IMR-90 (cell line): ENCODE measurements at regions not wholly inside any gene's neighbourhood (a gene's known extent, or its start where the extent isn't known, plus 50 kb on each side); places are given as distances from the start of the nearest gene placed in this dataset.

ENCODE experiments used
- ATAC-seq: fragments of 200-7000 bp; cut with Tn5 transposase; 2 replicates; pipeline ENCODE4 v1.9.1; 2020; ENCODE audit warnings: low read depth, mild to moderate bottlenecking, moderate library complexity
- BruUV-seq: library from RNA; stranded (reverse); fragments of 400-500 nt; replicated peaks from 2 replicates; lab custom pipeline; 2021; lab: Mats Ljungman, UMichigan
- CTCF ChIA-PET: fragments of 300-600 bp; formaldehyde crosslinking; extraction: SDS; loops from one replicate; lab custom pipeline; 2021; ENCODE audit warnings: antibody characterized with exemption; lab: Yijun Ruan, JAX
- POLR2A ChIA-PET: fragments of 300-600 bp; sonication (Branson Sonifier 250); formaldehyde crosslinking; loops from one replicate; lab custom pipeline; 2022; ENCODE audit warnings: antibody characterized with exemption; ENCODE audit not compliant: unreplicated experiment; lab: Charles Lee
- DNase-seq: peaks from one replicate; pipeline ENCODE4 v3.0.0; 2013
- H2AFZ ChIP-seq: replicated peaks from 2 replicates; pipeline ENCODE3; 2013; ENCODE audit warnings: low read length, mild to moderate bottlenecking; ENCODE audit not compliant: poor library complexity
- H2AK5ac ChIP-seq: 2 replicates; pipeline ENCODE4 v1.6.1; 2013; ENCODE audit warnings: low read depth, low read length, inconsistent platforms
- H2AK9ac ChIP-seq: replicated peaks from 2 replicates; pipeline ENCODE3; 2013; ENCODE audit warnings: mild to moderate bottlenecking, low read depth, low read length, moderate library complexity; ENCODE audit not compliant: poor library complexity
- H2BK120ac ChIP-seq: 2 replicates; pipeline ENCODE4 v1.6.1; 2013; ENCODE audit warnings: low read depth, low read length, inconsistent platforms
- H2BK15ac ChIP-seq: 3 replicates; pipeline ENCODE4 v1.6.1; 2013; ENCODE audit warnings: low read depth, low read length, inconsistent platforms
- H2BK20ac ChIP-seq: 2 replicates; pipeline ENCODE4 v1.6.1; 2013; ENCODE audit warnings: low read depth, mild to moderate bottlenecking, inconsistent platforms, low read length, moderate library complexity
- H2BK5ac ChIP-seq: 2 replicates; pipeline ENCODE4 v1.6.1; 2013; ENCODE audit warnings: mild to moderate bottlenecking, low read depth, low read length, inconsistent platforms; ENCODE audit not compliant: poor library complexity, severe bottlenecking
- H3K14ac ChIP-seq: replicated peaks from 2 replicates; pipeline ENCODE4 v1.6.1; 2013; ENCODE audit warnings: low read depth, low read length, inconsistent platforms
- H3K18ac ChIP-seq: 2 replicates; pipeline ENCODE4 v1.6.1; 2013; ENCODE audit warnings: low read depth, low read length, control low read depth
- H3K23ac ChIP-seq: 2 replicates; pipeline ENCODE4 v1.6.1; 2013; ENCODE audit warnings: low read depth, low read length, inconsistent platforms
- H3K27ac ChIP-seq: 2 replicates; pipeline ENCODE4 v1.5.1; 2013; ENCODE audit warnings: mild to moderate bottlenecking, control low read depth, low read length; ENCODE audit not compliant: insufficient read depth
- H3K27me3 ChIP-seq: 2 replicates; pipeline ENCODE4 v1.6.1; 2013; ENCODE audit warnings: low read length; ENCODE audit not compliant: control insufficient read depth, insufficient read depth
- H3K36me3 ChIP-seq: 2 replicates; pipeline ENCODE4 v1.6.1; 2013; ENCODE audit warnings: low read length, mixed read lengths; ENCODE audit not compliant: control insufficient read depth, insufficient read depth
- H3K4ac ChIP-seq: 2 replicates; pipeline ENCODE4 v1.6.1; 2013; ENCODE audit warnings: low read depth, low read length, inconsistent platforms
- H3K4me1 ChIP-seq: 2 replicates; pipeline ENCODE4 v1.6.1; 2013; ENCODE audit warnings: low read length, mixed read lengths; ENCODE audit not compliant: control insufficient read depth, insufficient read depth
- H3K4me2 ChIP-seq: 2 replicates; pipeline ENCODE4 v1.6.1; 2013; ENCODE audit warnings: low read depth, mild to moderate bottlenecking, control low read depth, low read length, moderate library complexity
- H3K4me3 ChIP-seq: 2 replicates; pipeline ENCODE4 v1.5.1; 2013; ENCODE audit warnings: low read depth, mild to moderate bottlenecking, control low read depth, low read length, moderate library complexity; ENCODE audit not compliant: insufficient read depth
- H3K56ac ChIP-seq: 2 replicates; pipeline ENCODE4 v1.6.1; 2013; ENCODE audit warnings: low read length, inconsistent platforms; ENCODE audit not compliant: insufficient read depth; ENCODE audit errors: extremely low read depth
- H3K79me1 ChIP-seq, 2 experiments: 2 replicates each; pipeline ENCODE4 v1.6.1; 2013; ENCODE audit warnings: low read length in 2 of 2, inconsistent platforms in 1 of 2, low read depth in 1 of 2
- H3K9ac ChIP-seq: 2 replicates; pipeline ENCODE4 v1.6.1; 2013; ENCODE audit warnings: low read depth, low read length, control low read depth
- H3K9me1 ChIP-seq: 2 replicates; pipeline ENCODE4 v1.6.1; 2013; ENCODE audit warnings: low read length, inconsistent platforms; ENCODE audit not compliant: insufficient read depth
- H3K9me3 ChIP-seq: 2 replicates; pipeline ENCODE4 v1.6.1; 2013; ENCODE audit warnings: low read length; ENCODE audit not compliant: control insufficient read depth, insufficient read depth
- H4K20me1 ChIP-seq: 2 replicates; pipeline ENCODE4 v1.6.1; 2013; ENCODE audit warnings: low read length, inconsistent platforms; ENCODE audit not compliant: insufficient read depth
- H4K5ac ChIP-seq: 2 replicates; pipeline ENCODE4 v1.6.1; 2013; ENCODE audit warnings: mild to moderate bottlenecking, low read depth, low read length, control low read depth
- H4K8ac ChIP-seq, 2 experiments: 2 replicates each; pipeline ENCODE4 v1.6.1; 2013; ENCODE audit warnings: low read depth in 2 of 2, low read length in 2 of 2, control low read depth in 1 of 2, inconsistent platforms in 1 of 2
- H4K91ac ChIP-seq: 2 replicates; pipeline ENCODE4 v1.6.1; 2013; ENCODE audit warnings: low read depth, low read length, inconsistent platforms; ENCODE audit not compliant: insufficient read depth
- MXI1 ChIP-seq: IDR thresholded peaks from 2 replicates; pipeline ENCODE4 v1.6.1; 2012; ENCODE audit warnings: low read depth, mild to moderate bottlenecking, low read length, moderate library complexity, borderline replicate concordance
- POLR2A ChIP-seq: IDR thresholded peaks from 2 replicates; pipeline ENCODE4 v1.6.1; 2012; ENCODE audit warnings: mild to moderate bottlenecking, low read depth, low read length
- WGBS, 2 experiments: methylation state at CpG; one replicate each; pipeline versions ENCODE4 v1.1.5 to v1.1.7; 2013; ENCODE audit warnings: missing lambda C conversion rate in 2 of 2; ENCODE audit not compliant: insufficient read length in 1 of 2; ENCODE audit errors: extremely low coverage in 2 of 2; 5-methylcytosine and 5-hydroxymethylcytosine counted together
- dilution Hi-C: fragments of 300-500 bp; cut with HindIII; formaldehyde crosslinking; loops from one replicate; pipeline ENCODE4 v1.14.3; 2018; ENCODE audit warnings: low sequenced_read_pairs; ENCODE audit not compliant: unreplicated experiment
- in situ Hi-C: fragments of 300-500 bp; cut with MboI; formaldehyde crosslinking; loops from 3 replicates; pipeline ENCODE4 v1.14.3; 2019; ENCODE audit warnings: low sequenced_read_pairs, inconsistent platforms, mixed read lengths
- intact Hi-C: fragments of 100-400 bp; cut with micrococcal nuclease; formaldehyde crosslinking; loops from 2 replicates; pipeline ENCODE4 v1.10.0; 2022

DNA sequence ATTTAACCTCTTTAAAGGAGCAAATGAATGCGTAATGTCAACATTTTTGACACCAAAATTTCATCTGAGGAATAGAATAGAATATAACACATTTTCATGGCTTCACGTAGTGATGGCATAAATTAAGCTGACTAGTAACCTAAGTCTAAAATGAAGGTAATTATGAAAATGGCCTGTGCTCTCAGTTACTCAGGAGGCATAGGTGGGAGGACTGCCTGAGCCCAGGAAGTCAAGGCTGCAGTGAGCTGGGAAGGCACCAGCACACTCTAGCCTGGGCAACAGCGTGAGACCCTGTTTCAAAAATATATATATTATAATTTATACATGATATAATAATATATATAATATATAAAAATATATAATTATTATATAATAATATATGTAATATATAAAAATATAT lies 383.2 kb upstream of the ATP2B1 start:
- Histone ChIP-seq H3K14ac (no peak overlapping the region), H3K56ac (no peak overlapping the region), H3K79me1 (no peaks in the 10 kb centered on the region), H4K5ac (no peak overlapping the region), H2BK5ac (no peak overlapping the region), H2AK5ac (peak overlapping the region; percentile 93; the same call in 1 of the 2 replicates), H3K4ac (no peak overlapping the region; the same call in 1 of the 2 replicates), H3K9me3 (no peaks in the 10 kb centered on the region), H3K27ac (no peak overlapping the region), H2AK9ac (no peak overlapping the region), H3K18ac (no peak overlapping the region), H3K4me3 (no peak overlapping the region), H3K4me1 (peaks cover 5% of the 10 kb centered on the region; the same call in 1 of the 2 replicates), H3K4me2 (no peak overlapping the region), H2BK20ac (no peak overlapping the region), H2BK120ac (no peak overlapping the region), H3K23ac (no peak overlapping the region), H2AFZ (no peak overlapping the region), H3K27me3 (no peaks in the 10 kb centered on the region), H3K36me3 (no peaks in the 10 kb centered on the region), H4K8ac (no peak overlapping the region), H3K9ac (no peak overlapping the region), H3K9me1 (peaks cover 2% of the 10 kb centered on the region; the same call in 1 of the 2 replicates), H2BK15ac (no peak overlapping the region), H4K91ac (no peak overlapping the region), H4K20me1 (no peaks in the 10 kb centered on the region)
- no peak for ATAC-seq
- ChIA-PET CTCF (interaction anchor here (0.6 kb wide), 1 partner anchor 159 kb away, joined by 5 read pairs; no protein-coding TSS in a partner anchor), POLR2A (no interaction called here)
- dilution Hi-C loops (no loop called here), intact Hi-C loops (no loop called here), in situ Hi-C loops (no loop called here)
- BruUV-seq: no TSS peak
- no peak for DNase-seq
- TF ChIP-seq MXI1 (no peak), POLR2A (no peak)
- no CpG with 5 or more reads among the region's 3 CpGs for WGBS, 2 experiments
